ENCODE measurements at regions not wholly inside any gene's neighbourhood (a gene's known extent, or its start where the extent isn't known, plus 50 kb on each side); places are given as distances from the start of the nearest gene placed in this dataset.
"Not testable (repeated sequence)": the region's sequence is repeated elsewhere in the genome, so short reads cannot be mapped to it uniquely, and the experiment has no call there.

DNA sequence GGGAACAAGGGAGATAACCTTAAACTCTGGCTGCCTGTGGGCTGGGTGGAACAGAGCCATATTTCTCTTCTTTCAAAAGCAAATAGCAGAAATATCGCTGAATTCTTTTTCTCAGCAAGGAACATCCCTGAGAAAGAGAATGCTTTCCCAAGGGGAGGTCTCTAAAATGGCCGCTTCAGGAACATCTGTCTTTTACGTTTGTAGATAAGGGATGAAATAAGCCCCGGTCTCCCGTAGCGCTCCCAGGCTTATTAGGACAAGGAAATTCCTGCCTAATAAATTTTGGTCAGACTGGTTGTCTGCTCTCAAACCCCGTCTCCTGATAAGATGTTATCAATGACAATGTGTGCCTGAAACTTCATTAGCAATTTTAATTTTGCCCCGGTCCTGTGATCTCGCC, 340.6 kb upstream of the IGFBP3 start:
- not testable (repeated sequence) for TF ChIP-seq POLR2AphosphoS5 (IDR thresholded peaks at IDR 0.05; ENCODE audit: borderline replicate concordance, low read depth, low read length); EZH2 (IDR thresholded peaks at IDR 0.05)

Data from SK-N-MC (cell line).